Stimulated activated CD8-positive, alpha-beta memory T cell treated with anti-CD3 and anti-CD28 coated beads, Interleukin-15, amount 100 ng/mL, for 48 hours (primary cell): ENCODE measurements at regions not wholly inside any gene's neighbourhood (a gene's known extent, or its start where the extent isn't known, plus 50 kb on each side); places are given as distances from the start of the nearest gene placed in this dataset.
"Not testable (repeated sequence)": the region's sequence is repeated elsewhere in the genome, so short reads cannot be mapped to it uniquely, and the experiment has no call there.

Experiments
- DNase-seq, 2 donors: peaks; one replicate each; pipeline ENCODE4 v3.0.0-alpha.2; 2020; ENCODE audit warnings: low read depth in 2 of 2

GRCh38 chr18:78805840-78806239, 173.8 kb upstream of the SALL3 start:
- DNase-seq: no peak

DNA sequence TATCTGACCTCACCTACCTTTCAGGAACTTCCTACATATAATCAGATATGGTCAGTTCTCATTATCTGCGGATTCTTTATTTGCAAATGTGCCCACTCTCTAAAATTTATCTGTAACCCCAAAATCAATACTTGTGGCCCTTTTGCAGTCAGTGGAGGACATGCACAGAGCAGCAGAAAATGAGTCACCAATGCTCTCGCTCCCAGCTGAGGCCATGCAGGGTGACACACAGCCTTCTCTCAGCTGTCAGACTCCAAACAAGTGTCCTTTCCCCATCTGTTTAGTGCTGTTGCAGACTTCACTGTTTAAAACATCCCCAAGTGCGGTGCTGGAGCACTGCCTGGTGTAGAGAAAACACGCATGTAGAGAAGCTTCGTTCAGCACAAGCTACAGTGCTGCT, 171.9 kb upstream of the SALL3 start:
- DNase-seq: no peak

- no peak for DNase-seq
These were observed 169.8 kb upstream of the SALL3 start for GRCh38 chr18:78809845-78810244.

DNA sequence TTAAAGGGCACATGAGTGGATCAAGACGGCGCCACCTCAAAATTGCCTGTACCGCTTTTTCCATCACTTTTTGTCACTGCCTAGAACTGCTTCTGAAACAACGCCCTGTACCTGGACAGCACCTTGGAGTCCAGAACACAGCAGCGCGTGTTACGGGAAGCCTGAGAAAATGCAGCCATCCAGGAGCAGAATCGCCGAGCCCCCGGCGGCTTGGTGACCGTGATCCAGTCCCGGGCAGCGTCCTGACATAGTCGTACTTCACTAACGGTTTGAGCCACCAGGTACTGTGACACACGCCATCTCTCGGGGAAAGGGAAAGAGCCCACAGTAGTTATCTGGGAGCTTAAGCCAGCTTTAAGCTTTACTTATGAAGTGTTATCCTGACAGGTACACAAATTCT, 168.9 kb upstream of the SALL3 start:
- no peak for DNase-seq

GRCh38 chr18:78812067-78812466, 167.6 kb upstream of the SALL3 start:
- no peak for DNase-seq

DNA sequence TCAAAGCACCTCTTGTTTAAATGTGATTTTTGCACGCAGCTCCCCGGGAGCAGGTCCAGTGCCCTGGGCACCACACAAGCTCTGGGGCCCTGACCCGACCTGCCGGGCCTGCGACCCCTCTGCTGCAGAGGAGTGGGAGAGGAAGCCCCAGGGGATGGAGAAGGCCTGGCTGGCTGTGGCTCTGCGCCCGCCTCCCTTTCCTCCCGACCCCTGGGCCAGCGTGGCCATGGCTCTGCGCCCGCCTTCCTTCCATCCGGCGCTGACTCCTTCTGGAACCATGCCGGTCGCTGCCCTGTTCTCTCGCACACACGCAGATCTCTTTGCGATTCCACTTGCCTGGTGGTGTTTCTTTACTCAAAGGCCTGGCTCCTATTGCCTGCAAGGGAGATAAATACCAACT, 166.5 kb upstream of the SALL3 start:
- DNase-seq: no peak

- no peak for DNase-seq
These were observed 165.5 kb upstream of the SALL3 start for GRCh38 chr18:78813936-78814710.

DNA sequence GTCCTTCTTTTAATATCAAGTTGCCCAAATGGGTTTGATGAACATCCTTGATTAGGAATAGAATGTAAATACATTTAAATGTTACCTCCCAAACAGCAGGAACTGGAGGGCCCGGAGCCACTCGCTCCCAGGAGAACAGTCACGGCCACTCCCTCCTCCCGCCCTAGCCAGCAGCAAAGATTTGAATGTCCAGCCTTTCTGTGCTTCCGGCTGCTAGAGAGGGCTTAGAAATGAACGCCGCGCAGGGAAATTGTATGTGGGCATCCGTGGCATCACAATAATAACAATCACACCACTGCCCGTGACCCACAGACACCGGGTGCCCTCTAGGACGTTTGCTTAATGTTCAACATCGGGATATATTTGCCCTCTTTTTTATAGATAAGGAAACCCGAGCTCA, 164.9 kb upstream of the SALL3 start:
- no peak for DNase-seq

DNA sequence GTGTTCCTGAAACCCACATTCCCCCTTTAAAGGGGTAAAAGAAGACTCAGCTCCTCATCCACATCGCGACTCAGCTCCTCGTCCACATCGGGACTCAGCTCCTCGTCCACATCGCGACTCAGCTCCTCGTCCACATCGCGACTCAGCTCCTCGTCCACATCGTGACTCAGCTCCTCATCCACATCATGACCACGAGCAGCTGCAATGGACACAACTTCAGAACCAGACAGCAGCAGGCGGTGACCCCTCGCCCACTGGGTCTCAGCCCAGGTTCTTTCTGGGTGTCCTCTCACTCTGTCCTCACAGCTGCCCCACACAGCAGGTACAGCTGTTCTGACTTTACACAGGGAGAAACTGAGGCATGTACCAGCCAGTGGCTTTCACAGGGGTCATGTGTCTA, 163.5 kb upstream of the SALL3 start:
- DNase-seq: no peak

GRCh38 chr18:78816916-78817315, 162.7 kb upstream of the SALL3 start:
- no peak for DNase-seq

GRCh38 chr18:78818495-78818894, 161.1 kb upstream of the SALL3 start:
- no peak for DNase-seq

- DNase-seq: no peak
These were observed 160.7 kb upstream of the SALL3 start for GRCh38 chr18:78818961-78819360.

GRCh38 chr18:78820161-78820834, 159.3 kb upstream of the SALL3 start:
- DNase-seq: no peak

DNA sequence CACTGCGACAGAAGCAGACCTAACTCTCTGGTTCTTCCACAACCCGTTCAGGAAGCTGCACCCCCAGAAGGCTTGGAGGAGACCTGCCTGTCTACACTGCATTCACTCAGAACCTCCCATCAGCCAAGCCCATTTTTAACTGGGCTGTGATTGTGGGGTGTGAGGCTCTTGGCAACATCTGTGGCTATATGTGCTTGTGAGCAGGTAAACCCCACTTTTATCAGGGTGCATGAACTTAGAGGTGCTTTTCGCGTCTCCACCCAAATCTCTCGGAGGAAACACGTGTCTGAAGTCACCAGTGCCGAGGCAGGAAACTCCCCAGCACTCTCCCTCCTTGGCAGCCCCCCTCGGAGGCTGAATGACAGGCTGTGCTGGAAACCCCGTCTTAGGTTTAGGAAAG, 158.2 kb upstream of the SALL3 start:
- DNase-seq: no peak

DNA sequence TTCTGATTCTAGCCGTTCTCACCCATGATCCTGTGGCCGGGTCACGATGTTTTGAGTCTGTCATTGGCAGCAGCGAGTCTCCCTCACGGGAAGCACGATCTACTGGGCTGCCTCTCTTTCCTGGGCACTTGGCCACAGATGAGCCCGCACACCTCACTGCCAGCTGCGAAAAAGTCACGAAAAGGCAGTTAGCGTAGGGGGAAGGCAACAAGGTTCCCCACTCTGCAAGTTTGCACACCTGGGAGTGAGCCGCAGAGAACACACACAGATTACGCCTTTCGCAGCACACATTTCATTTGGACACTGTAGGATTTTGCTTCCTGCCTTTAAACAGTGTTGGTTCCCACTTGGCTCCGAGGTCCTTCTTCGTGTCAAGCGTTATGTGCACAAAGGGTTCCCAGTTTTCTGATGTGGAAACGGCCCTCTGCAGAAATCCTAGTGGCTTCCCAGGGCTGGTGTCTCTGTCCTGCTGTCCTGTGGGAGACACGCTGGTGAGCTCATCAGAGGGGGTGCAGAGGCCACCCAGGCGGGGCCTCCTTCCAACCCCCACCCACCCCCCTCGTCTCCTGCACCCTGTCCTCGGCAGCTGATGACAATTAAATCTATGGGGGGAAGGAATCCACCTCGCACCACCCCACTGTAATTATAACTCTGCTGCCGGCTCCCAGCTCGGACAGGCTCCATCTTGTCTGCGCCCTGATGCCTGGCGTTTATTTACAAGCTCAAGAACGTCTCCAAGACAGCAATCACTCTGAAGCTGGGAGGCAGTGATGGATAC, 157.3 kb upstream of the SALL3 start:
- DNase-seq: no peak

DNA sequence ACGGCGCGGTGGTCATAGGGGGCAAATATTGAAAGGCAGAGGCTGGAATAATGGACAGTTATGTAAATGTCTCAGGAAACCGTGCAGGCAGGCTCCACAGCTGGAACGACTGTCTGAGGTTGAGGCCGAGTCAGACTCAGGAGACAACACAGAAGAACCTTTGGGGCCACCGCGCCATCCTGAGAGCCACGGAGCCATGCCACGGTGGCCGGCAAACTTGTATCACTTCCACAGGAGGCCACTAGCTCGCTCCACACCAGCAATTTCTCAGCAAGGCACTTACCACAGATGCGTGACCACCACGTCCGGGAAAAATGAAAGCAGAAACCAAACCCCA, 156.7 kb upstream of the SALL3 start:
- no peak for DNase-seq

DNA sequence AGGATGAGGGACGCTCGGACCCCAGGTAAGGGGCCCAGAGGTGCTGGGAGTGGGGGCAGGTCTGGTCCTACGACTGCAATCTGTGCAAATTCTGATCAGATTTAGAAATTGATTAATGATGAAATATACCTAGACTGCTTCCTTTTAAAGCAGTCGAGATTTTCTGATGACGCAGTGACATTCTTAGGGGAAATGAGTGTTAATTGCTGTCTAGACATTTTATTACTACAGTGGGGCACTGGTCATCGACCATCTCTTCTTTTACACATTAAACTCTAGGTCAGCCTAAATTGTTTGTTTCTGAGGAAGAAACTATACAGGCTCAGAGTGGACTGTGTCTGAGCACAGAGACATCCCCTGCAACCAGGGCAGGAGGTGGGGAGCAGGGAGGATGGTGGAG, 154.4 kb upstream of the SALL3 start:
- no peak for DNase-seq

DNA sequence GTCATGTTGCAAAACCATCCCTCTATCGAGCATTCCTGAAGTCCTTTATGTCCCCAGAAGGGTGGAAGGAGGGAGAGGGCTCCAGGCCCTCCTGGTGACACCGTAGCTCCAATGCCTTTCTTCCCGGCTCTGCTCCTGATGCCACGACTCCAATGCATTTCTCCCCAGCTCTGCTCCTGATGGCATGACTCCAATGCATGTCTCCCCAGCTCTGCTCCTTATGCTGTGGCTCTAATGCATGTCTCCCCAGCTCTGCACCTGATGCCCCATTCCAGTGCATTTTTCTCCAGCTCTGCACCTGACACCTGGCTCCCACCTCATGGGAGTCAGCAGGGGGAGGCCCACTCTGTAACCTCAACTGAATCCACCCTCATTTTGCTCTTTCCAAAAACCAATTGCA, 153.0 kb upstream of the SALL3 start:
- no peak for DNase-seq

DNA sequence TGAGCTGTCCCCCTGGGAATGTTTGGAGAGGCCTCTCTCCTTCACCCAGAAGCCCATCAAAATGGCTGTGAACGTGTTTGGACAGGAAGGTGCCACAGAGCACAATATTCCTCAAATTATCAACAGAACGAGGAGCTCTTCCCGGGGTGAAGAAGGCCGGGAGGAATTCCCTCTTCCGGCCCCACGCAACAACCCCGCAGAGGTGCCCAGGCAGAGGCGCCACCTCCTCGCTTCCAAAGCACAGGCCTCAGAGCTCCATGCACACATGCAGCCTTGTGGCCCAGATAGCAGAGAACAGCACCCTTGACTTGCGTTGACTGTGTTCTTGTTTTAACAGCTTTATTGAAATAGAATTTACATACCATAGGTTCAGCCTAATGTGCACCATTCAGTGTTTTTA, 152.5 kb upstream of the SALL3 start:
- no peak for DNase-seq

GRCh38 chr18:78828131-78828530, 151.5 kb upstream of the SALL3 start:
- no peak for DNase-seq

GRCh38 chr18:78829026-78829425, 150.6 kb upstream of the SALL3 start:
- DNase-seq: not testable (repeated sequence)

GRCh38 chr18:78830161-78830560, 149.5 kb upstream of the SALL3 start:
- no peak for DNase-seq

DNA sequence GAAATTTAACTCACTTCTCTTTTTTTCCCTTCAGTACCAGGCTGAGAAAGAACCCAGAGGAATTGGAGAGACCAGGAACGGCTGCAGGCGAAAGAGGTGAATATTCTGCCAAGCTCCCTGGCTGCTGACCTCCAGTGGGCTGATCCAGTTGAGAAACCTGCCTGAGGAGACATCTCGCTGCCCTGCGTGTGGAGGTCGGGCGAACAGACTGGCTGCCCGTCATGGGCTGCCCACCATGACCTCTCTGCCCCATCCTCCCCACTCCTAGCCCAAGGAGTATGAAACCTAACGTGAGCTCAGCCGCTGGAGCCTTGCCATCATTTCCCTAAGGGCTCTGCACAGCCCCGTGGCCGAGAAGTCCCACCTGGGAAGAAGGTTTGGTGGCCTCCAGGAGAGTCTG, 148.8 kb upstream of the SALL3 start:
- DNase-seq: no peak
